ENCODE measurements at regions not wholly inside any gene's neighbourhood (a gene's known extent, or its start where the extent isn't known, plus 50 kb on each side); places are given as distances from the start of the nearest gene placed in this dataset.

DNA sequence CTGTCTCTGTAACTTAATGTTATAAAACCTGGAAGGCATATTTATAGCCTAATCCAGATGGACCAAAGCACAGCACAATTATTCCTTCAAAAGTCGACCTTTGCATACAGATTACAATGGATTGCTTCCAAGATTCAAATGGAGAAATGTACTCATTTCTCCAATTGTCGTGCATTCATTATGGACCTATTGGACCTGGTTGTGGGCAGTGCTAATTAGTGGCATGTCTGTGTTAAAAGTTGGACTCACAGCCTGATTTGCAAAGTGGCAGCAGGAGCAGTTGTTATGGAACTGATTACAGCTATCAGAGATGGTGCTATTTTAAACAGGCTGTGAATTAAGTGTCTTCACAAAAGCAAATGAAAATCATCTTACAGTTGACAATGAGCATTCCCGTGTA is 1529.3 kb upstream of the SLC10A2 start:
- WGBS, 2 donors, result 34 to 44% methylated on average over 3 of the region's 3 CpGs
- Histone ChIP-seq H3K9me3 (no peaks in the 10 kb centered on the region), H3K4me1 (no peaks in the 10 kb centered on the region), H3K36me3 (replicated peaks in 1 of 2; ENCODE audit: insufficient read depth in 1 of 2, low read depth in 2 of 2) (no peaks in the 10 kb centered on the region), H3K27ac (no peak overlapping the region), H3K27me3 (no peaks in the 10 kb centered on the region), H3K4me3 (no peak overlapping the region)
- TF ChIP-seq POLR2A (IDR thresholded peaks at IDR 0.05), result no peak
- TF ChIP-seq, protein P1, sequence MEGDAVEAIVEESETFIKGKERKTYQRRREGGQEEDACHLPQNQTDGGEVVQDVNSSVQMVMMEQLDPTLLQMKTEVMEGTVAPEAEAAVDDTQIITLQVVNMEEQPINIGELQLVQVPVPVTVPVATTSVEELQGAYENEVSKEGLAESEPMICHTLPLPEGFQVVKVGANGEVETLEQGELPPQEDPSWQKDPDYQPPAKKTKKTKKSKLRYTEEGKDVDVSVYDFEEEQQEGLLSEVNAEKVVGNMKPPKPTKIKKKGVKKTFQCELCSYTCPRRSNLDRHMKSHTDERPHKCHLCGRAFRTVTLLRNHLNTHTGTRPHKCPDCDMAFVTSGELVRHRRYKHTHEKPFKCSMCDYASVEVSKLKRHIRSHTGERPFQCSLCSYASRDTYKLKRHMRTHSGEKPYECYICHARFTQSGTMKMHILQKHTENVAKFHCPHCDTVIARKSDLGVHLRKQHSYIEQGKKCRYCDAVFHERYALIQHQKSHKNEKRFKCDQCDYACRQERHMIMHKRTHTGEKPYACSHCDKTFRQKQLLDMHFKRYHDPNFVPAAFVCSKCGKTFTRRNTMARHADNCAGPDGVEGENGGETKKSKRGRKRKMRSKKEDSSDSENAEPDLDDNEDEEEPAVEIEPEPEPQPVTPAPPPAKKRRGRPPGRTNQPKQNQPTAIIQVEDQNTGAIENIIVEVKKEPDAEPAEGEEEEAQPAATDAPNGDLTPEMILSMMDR (IDR thresholded peaks at IDR 0.05), result no peak
- no peak for ATAC-seq
- DNase-seq, result no peak
- intact Hi-C loops (cut with DNase I), result no loop called here

DNA sequence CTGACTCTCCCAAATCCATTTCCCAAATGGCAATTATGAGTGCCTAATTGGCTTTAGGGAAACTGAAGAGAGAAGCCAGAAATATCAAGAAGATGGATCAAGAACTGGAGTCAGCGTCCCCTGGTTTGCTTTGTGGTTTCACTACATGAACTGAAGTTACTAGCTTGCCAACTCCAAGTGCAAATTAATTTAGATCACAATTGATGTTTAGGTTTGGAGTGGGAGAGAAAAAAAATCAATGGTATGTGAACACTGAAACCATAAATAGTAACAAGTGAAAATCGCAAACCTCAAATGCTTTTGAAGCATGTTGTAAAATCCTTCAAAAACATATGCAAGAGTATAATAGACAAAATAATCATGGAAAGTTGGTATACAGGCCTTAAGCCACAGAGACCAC is 1528.6 kb upstream of the SLC10A2 start:
- ATAC-seq, result no peak
- WGBS, 2 donors, result 74 to 84% methylated on average over 2 of the region's 2 CpGs
- intact Hi-C loops (cut with DNase I), result no loop called here

DNA sequence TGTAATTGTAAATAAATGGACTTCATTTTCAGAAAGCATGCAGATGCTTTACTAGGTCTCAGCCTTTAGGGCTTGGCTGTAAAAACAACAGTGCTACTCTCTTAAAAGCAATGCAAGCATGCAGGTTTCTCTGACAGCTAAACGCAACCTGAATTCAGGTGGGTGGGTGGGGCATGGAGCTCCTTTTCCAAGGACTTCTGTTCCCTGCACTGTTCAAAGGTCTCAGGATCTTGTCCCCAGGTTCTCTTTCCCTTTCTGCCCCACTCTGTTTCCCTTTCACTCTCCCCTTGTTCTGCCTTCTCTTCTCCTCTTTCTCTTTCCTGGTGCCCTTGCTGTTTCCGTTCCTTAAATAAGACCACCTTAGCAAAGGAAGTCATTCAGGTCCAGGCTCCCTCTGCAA is 1527.5 kb upstream of the SLC10A2 start:
- H3K4me1 ChIP-seq, result no peaks in the 10 kb centered on the region
- ATAC-seq (no peak), DNase-seq (no peak)
- TF ChIP-seq POLR2A (IDR thresholded peaks at IDR 0.05), result no peak
- TF ChIP-seq, protein P1 (IDR thresholded peaks at IDR 0.05), result no peak
- H3K36me3 ChIP-seq (replicated peaks in 1 of 2; ENCODE audit: insufficient read depth in 1 of 2, low read depth in 2 of 2), result no peaks in the 10 kb centered on the region
- H3K27ac ChIP-seq, result no peak overlapping the region
- H3K9me3 ChIP-seq, result no peaks in the 10 kb centered on the region
- no peaks in the 10 kb centered on the region for H3K27me3 ChIP-seq
- no peak overlapping the region for H3K4me3 ChIP-seq
- 69 to 77% methylated on average over 2 of the region's 2 CpGs for WGBS, 2 donors
- intact Hi-C loops (cut with DNase I), result no loop called here

More for the DNA sequence above, 1528.6 kb upstream of the SLC10A2 start:
- Histone ChIP-seq H3K27me3 (no peaks in the 10 kb centered on the region), H3K36me3 (replicated peaks in 1 of 2; ENCODE audit: insufficient read depth in 1 of 2, low read depth in 2 of 2) (no peaks in the 10 kb centered on the region), H3K4me3 (no peak overlapping the region), H3K9me3 (no peaks in the 10 kb centered on the region), H3K27ac (no peak overlapping the region), H3K4me1 (no peaks in the 10 kb centered on the region)
- TF ChIP-seq POLR2A (IDR thresholded peaks at IDR 0.05), result no peak
- TF ChIP-seq, protein P1 (IDR thresholded peaks at IDR 0.05), result no peak
- DNase-seq, result no peak

- H3K4me3 ChIP-seq, result no peak overlapping the region
- WGBS, 2 donors, result 87 to 88% methylated on average over 4 of the region's 4 CpGs
- H3K27me3 ChIP-seq, result no peaks in the 10 kb centered on the region
- no peak overlapping the region for H3K27ac ChIP-seq
- intact Hi-C loops (cut with DNase I), result no loop called here
- H3K36me3 ChIP-seq (replicated peaks in 1 of 2; ENCODE audit: insufficient read depth in 1 of 2, low read depth in 2 of 2), result no peaks in the 10 kb centered on the region
- DNase-seq, result no peak
- no peak for ATAC-seq
- H3K9me3 ChIP-seq, result no peaks in the 10 kb centered on the region
- H3K4me1 ChIP-seq, result no peaks in the 10 kb centered on the region
- no peak for TF ChIP-seq POLR2A (IDR thresholded peaks at IDR 0.05)
- TF ChIP-seq, protein P1 (IDR thresholded peaks at IDR 0.05), result no peak
Measured at GRCh38 chr13:104593251-104593576, 1527.0 kb upstream of the SLC10A2 start.

GRCh38 chr13:104592545-104593250 is 1526.5 kb upstream of the SLC10A2 start:
- H3K27ac ChIP-seq, result no peak overlapping the region
- DNase-seq (no peak), ATAC-seq (no peak)
- H3K4me1 ChIP-seq, result no peaks in the 10 kb centered on the region
- H3K36me3 ChIP-seq (replicated peaks in 1 of 2; ENCODE audit: insufficient read depth in 1 of 2, low read depth in 2 of 2), result no peaks in the 10 kb centered on the region
- H3K9me3 ChIP-seq, result no peaks in the 10 kb centered on the region
- TF ChIP-seq POLR2A (IDR thresholded peaks at IDR 0.05), result no peak
- TF ChIP-seq, protein P1 (IDR thresholded peaks at IDR 0.05), result no peak
- intact Hi-C loops (cut with DNase I), result no loop called here
- no peak overlapping the region for H3K4me3 ChIP-seq
- WGBS, 2 donors, result 89 to 95% methylated on average over 3 of the region's 3 CpGs
- no peaks in the 10 kb centered on the region for H3K27me3 ChIP-seq
